MM.1S (cell line): ENCODE measurements at regions not wholly inside any gene's neighbourhood (a gene's known extent, or its start where the extent isn't known, plus 50 kb on each side); places are given as distances from the start of the nearest gene placed in this dataset.

Source experiments
- CTCF ChIP-seq: fragments of 300-600 bp; sonication (generic); IDR thresholded peaks from 2 replicates; pipeline ENCODE4 v1.5.1; 2016; ENCODE audit warnings: antibody characterized with exemption, low read length, mixed read lengths
- EZH2phosphoT487 ChIP-seq: fragments of 300-600 bp; sonication (generic); IDR thresholded peaks from 2 replicates; pipeline ENCODE4 v1.6.1; 2018; ENCODE audit warnings: antibody characterized with exemption, low read length

- TF ChIP-seq CTCF (no peak), EZH2phosphoT487 (no peak)
Observed at GRCh38 chr3:18024715-18025114, 282.3 kb upstream of the TBC1D5 start.
